Adrenal gland (tissue), 9 donors: ENCODE measurements at regions not wholly inside any gene's neighbourhood (a gene's known extent, or its start where the extent isn't known, plus 50 kb on each side); places are given as distances from the start of the nearest gene placed in this dataset.
"Not testable (repeated sequence)": the region's sequence is repeated elsewhere in the genome, so short reads cannot be mapped to it uniquely, and the experiment has no call there.

ENCODE experiments used
- DNase-seq, 7 donors: peaks; one replicate each; pipeline ENCODE4 v3.0.0-alpha.2; 2019 to 2020
- H3K27ac ChIP-seq, 5 donors: fragments of 200-600 bp; sonication (generic) in 4 of 5; 1 replicate in 3 of 5; 2 replicates in 2 of 5; pipeline versions ENCODE4 v1.5.1 to v1.8.0; 2016 to 2020; ENCODE audit warnings: mild to moderate bottlenecking in 1 of 5
- H3K27me3 ChIP-seq: fragments of 200-600 bp; 2 replicates; pipeline ENCODE4 v1.8.0; 2021
- H3K36me3 ChIP-seq, 2 donors: fragments of 200-600 bp; replicated peaks in 1 of 2; 1 replicate in 1 of 2; 2 replicates in 1 of 2; pipeline versions ENCODE4 v1.5.1 to v1.8.0; 2018 to 2022
- H3K4me1 ChIP-seq, 2 donors: fragments of 200-600 bp; replicated peaks in 1 of 2; 1 replicate in 1 of 2; 2 replicates in 1 of 2; pipeline versions ENCODE4 v1.5.1 to v1.8.0; 2018 to 2021
- H3K4me3 ChIP-seq, 4 donors: fragments of 200-600 bp; sonication (generic) in 3 of 4; one replicate each; pipeline ENCODE4 v1.5.1; 2016 to 2018
- H3K9me3 ChIP-seq, 3 donors: fragments of 200-600 bp; sonication (generic) in 1 of 3; replicated peaks in 1 of 3; 1 replicate in 2 of 3; 2 replicates in 1 of 3; pipeline versions ENCODE4 v1.5.1 to v1.8.0; 2016 to 2021
- POLR2A ChIP-seq, 2 donors: fragments of 450-650 bp; IDR thresholded peaks; one replicate each; pipeline ENCODE4 v1.6.1; 2017; ENCODE audit warnings: antibody characterized with exemption in 2 of 2, mild to moderate bottlenecking in 2 of 2, moderate library complexity in 1 of 2
- WGBS, 4 donors: extraction: QIAGEN DNeasy Blood & Tissue Kit in 2 of 4; methylation state at CpG; one replicate each; pipeline versions ENCODE4 v1.1.5 to v1.1.7; 2013 to 2017; 5-methylcytosine and 5-hydroxymethylcytosine counted together
- intact Hi-C, 2 donors: fragments of 100-400 bp; cut with DNase I; formaldehyde crosslinking; loops; one replicate each; pipeline versions ENCODE4 v1.14.1 to v1.15.0; 2022 to 2023
- TF ChIP-seq, protein P1 (sequence below), 6 experiments: fragments of 450-650 bp in 4 of 6; fragments of 200-600 bp in 2 of 6; sonication (generic) in 1 of 6; IDR thresholded peaks; 1 replicate in 5 of 6; 2 replicates in 1 of 6; pipeline versions ENCODE4 v1.5.1 to v1.8.0; 2016 to 2021; ENCODE audit warnings: antibody characterized with exemption in 6 of 6, mild to moderate bottlenecking in 2 of 6, moderate library complexity in 1 of 6
- donor health status: healthy with polysubstance abuse.
- donor health status: Bipolar disorder and iron deficiency.
- donor health status: DM: yes; HTN: yes; CAD: no.
- donor health status: DM: no; HTN: no; CAD: no.
- donor health status: DM: no; HTN: no; CAD: no.

DNA sequence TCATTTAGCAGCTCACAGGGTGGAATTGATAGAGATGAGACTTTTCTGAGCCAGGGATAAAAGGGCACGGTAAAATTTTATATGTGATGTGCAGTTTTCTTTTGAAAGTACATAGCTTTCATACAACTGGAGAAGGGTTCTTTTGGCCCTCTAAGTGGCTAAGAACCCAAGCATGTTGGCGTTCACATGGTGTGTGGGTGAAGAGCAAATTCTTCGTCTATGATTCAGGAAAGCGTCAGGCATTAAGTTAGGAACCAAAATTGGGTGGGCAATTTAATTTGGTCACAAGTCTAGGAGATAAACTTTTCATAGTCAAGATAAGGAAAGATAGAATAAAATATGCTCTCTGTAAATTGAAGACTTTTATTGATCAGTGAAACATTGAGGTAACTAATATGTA lies 153.9 kb downstream of the UTRN start:
- Histone ChIP-seq H3K4me3 (no peak overlapping the region), H3K9me3 (no peaks in the 10 kb centered on the region), H3K27me3 (no peaks in the 10 kb centered on the region), H3K36me3 (peaks cover 0 to 55% of the 10 kb centered on the region in 2 donors), H3K27ac (no peak overlapping the region), H3K4me1 (peaks cover 0 to 22% of the 10 kb centered on the region in 2 donors)
- no peak for DNase-seq
- 92 to 98% (median 96%) methylated on average over 4 of the region's 4 CpGs for WGBS, 4 donors
- TF ChIP-seq, protein P1, sequence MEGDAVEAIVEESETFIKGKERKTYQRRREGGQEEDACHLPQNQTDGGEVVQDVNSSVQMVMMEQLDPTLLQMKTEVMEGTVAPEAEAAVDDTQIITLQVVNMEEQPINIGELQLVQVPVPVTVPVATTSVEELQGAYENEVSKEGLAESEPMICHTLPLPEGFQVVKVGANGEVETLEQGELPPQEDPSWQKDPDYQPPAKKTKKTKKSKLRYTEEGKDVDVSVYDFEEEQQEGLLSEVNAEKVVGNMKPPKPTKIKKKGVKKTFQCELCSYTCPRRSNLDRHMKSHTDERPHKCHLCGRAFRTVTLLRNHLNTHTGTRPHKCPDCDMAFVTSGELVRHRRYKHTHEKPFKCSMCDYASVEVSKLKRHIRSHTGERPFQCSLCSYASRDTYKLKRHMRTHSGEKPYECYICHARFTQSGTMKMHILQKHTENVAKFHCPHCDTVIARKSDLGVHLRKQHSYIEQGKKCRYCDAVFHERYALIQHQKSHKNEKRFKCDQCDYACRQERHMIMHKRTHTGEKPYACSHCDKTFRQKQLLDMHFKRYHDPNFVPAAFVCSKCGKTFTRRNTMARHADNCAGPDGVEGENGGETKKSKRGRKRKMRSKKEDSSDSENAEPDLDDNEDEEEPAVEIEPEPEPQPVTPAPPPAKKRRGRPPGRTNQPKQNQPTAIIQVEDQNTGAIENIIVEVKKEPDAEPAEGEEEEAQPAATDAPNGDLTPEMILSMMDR (IDR thresholded peaks at IDR 0.05): no peak
- TF ChIP-seq POLR2A (IDR thresholded peaks at IDR 0.05): no peak
- intact Hi-C loops: no loop called here

DNA sequence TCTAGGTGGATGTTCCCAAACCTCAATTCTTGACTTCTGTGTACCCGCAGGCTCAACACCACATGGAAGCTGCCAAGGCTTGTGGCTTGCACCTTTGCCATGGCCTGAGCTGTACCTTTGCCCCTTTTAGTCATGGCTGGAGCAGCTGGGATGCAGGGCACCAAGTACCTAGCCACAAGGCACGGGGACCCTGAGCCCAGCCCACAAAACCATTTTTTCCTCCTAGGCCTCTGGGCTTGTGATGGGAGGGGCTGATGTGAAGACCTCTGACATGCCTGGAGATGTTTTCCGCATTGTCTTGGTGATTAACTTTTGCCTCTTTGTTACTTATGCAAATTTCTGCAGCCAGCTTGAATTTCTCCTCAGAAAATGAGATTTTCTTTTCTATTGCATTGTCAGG lies 156.7 kb downstream of the UTRN start:
- H3K4me1 ChIP-seq, intact Hi-C loops, H3K27me3 ChIP-seq, H3K9me3 ChIP-seq, DNase-seq, H3K27ac ChIP-seq, H3K4me3 ChIP-seq: not testable (repeated sequence)
- WGBS, 4 donors: 98 to 100% (median 99%) methylated on average over 2 to 3 of the region's 3 CpGs
- peaks cover 0 to 55% of the 10 kb centered on the region in 2 donors for H3K36me3 ChIP-seq

DNA sequence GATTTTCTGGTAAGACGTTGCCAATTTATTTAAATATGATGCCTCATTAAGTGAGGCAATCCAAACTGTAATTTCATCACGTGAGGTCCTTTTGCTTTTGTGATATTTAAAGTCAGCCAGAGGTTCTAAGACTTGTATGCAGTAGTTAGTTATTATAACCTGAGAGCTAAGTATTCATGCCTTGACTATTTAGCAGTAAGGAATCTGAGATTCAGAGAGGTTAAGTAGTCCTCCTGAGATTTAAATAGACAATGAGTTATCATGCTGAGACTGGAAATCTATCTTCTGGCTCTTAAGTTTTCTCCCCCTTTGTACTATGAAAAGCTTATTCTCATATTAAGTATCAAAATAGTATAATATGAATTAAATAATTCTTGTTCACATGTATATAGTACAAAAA lies 158.0 kb downstream of the UTRN start:
- 85 to 96% (median 93%) methylated on average over 2 of the region's 2 CpGs for WGBS, 4 donors
- Histone ChIP-seq H3K36me3 (peaks cover 0 to 51% of the 10 kb centered on the region in 2 donors), H3K27me3 (no peaks in the 10 kb centered on the region), H3K4me3 (no peak overlapping the region), H3K27ac (no peak overlapping the region), H3K9me3 (no peaks in the 10 kb centered on the region), H3K4me1 (no peaks in the 10 kb centered on the region)
- TF ChIP-seq POLR2A (IDR thresholded peaks at IDR 0.05): no peak
- TF ChIP-seq, protein P1 (IDR thresholded peaks at IDR 0.05): no peak
- intact Hi-C loops: no loop called here
- no peak for DNase-seq

DNA sequence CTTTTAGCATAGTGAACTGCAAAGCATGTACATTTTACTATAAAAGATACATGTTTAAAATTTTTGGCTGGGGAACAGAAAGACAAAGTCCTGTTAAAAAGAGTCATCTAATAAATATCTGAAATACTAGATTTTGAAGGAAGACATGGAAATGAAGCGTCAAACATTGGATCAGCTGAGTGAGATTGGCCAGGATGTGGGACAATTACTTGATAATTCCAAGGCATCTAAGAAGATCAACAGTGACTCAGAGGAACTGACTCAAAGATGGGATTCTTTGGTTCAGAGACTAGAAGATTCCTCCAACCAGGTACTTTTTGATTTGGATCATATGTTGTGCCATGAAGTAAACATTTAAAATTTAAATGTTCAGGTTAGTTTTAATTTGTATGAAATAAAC lies 162.3 kb downstream of the UTRN start:
- no peak overlapping the region for H3K27ac ChIP-seq
- no peaks in the 10 kb centered on the region for H3K27me3 ChIP-seq
- TF ChIP-seq, protein P1 (IDR thresholded peaks at IDR 0.05): no peak
- TF ChIP-seq POLR2A (IDR thresholded peaks at IDR 0.05): no peak
- H3K9me3 ChIP-seq: no peaks in the 10 kb centered on the region
- no peak for DNase-seq
- WGBS, 4 donors: 93 to 100% (median 96%) methylated on average over 1 of the region's 1 CpG
- no peak overlapping the region for H3K4me3 ChIP-seq
- no peaks in the 10 kb centered on the region for H3K4me1 ChIP-seq
- intact Hi-C loops: no loop called here
- peaks cover 0 to 26% of the 10 kb centered on the region in 2 donors for H3K36me3 ChIP-seq

DNA sequence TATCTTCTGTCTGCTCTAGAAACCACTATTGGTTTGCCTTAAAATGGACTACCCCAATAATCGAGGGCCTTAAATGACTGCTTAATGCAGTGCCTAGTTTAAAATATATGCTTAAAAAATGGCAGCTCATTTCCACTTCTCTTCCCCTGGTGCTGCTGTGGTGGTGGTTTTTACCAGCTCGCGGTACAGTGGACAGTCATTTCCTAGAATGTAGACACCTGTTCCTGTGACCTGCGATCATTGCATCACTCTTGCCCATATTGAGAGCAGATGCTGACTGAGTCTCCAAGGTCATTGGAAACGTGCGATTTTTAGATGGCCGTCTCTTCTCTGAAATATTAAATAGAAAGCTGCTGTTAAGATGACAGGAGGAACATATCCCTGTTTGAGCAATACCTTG lies 164.1 kb downstream of the UTRN start:
- no peaks in the 10 kb centered on the region for H3K9me3 ChIP-seq
- no peak overlapping the region for H3K4me3 ChIP-seq
- intact Hi-C loops: no loop called here
- WGBS, 4 donors: 87 to 91% (median 91%) methylated on average over 7 of the region's 7 CpGs
- no peaks in the 10 kb centered on the region for H3K4me1 ChIP-seq
- no peak for DNase-seq
- TF ChIP-seq POLR2A (IDR thresholded peaks at IDR 0.05): no peak
- TF ChIP-seq, protein P1 (IDR thresholded peaks at IDR 0.05): no peak
- no peak overlapping the region for H3K27ac ChIP-seq
- H3K36me3 ChIP-seq: peaks cover 0 to 25% of the 10 kb centered on the region in 2 donors
- H3K27me3 ChIP-seq: no peaks in the 10 kb centered on the region
